ENCODE measurements at regions not wholly inside any gene's neighbourhood (a gene's known extent, or its start where the extent isn't known, plus 50 kb on each side); places are given as distances from the start of the nearest gene placed in this dataset.
A peak's percentile ranks its signal among the peaks of the same experiment; 100 is the strongest.

DNA sequence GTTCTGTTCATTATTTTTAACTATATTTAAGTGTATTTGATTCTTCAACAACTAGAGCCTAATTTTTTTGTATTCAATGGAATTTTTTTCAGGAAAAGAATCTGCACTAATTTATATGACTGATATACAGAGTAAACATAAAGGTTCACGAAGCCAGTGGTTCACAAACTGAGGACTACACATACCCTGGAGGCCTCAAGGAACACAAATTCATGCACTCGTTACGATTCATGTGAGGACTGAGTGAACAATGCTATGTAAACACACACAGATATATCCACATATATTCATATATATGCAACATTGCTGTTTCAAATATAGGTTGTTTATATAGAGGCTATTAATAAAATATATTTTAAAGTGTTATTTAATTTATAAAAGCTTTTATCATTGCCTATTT, 137.8 kb downstream of the PHLDA1 start:
- Histone ChIP-seq H3K4me3 (no peak overlapping the region), H3K27ac (no peak overlapping the region), H3K36me3 (no peaks in the 10 kb centered on the region), H3K27me3 (no peaks in the 10 kb centered on the region), H3K9me3 (no peaks in the 10 kb centered on the region), H3K4me1 (no peaks in the 10 kb centered on the region)
- ATAC-seq (no peak), DNase-seq (no peak)
- intact Hi-C loops (cut with DNase I) = no loop called here
- TF ChIP-seq, protein P1, sequence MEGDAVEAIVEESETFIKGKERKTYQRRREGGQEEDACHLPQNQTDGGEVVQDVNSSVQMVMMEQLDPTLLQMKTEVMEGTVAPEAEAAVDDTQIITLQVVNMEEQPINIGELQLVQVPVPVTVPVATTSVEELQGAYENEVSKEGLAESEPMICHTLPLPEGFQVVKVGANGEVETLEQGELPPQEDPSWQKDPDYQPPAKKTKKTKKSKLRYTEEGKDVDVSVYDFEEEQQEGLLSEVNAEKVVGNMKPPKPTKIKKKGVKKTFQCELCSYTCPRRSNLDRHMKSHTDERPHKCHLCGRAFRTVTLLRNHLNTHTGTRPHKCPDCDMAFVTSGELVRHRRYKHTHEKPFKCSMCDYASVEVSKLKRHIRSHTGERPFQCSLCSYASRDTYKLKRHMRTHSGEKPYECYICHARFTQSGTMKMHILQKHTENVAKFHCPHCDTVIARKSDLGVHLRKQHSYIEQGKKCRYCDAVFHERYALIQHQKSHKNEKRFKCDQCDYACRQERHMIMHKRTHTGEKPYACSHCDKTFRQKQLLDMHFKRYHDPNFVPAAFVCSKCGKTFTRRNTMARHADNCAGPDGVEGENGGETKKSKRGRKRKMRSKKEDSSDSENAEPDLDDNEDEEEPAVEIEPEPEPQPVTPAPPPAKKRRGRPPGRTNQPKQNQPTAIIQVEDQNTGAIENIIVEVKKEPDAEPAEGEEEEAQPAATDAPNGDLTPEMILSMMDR (IDR thresholded peaks at IDR 0.05) = no peak

DNA sequence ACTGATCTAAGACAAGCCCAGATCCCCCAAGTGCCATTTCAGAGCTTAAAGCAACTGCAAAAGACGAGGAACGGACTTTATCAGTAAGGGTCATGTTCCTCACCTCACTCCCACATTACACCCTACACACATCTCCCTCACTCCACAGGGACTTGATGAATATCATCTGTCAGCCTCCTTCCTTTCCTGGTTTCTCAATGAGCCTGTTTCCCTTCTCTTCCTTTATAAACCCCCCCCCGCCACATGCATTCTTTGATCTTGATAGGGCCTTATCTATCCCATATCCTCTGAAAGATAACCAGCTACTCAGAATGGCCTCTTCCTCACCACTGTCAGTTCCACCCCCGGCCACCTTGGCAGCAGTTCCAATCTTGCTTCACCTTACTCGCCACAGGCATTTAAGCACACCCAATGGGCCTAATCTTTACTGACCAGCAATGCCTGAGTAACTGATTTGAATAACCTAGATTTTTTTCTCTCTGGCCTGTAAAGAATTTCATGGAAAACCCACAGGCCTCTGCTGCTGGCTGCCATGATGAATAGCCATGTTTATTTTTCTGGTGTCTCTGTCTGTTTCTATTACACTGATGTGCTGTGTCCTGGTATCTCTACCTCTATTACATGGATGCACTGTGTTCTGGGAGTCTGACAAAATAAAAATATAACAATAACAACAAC, 138.7 kb downstream of the PHLDA1 start:
- ATAC-seq (no peak), DNase-seq (no peak)
- Histone ChIP-seq H3K27me3 (no peaks in the 10 kb centered on the region), H3K9me3 (no peaks in the 10 kb centered on the region), H3K36me3 (no peaks in the 10 kb centered on the region), H3K4me3 (no peak overlapping the region), H3K4me1 (no peaks in the 10 kb centered on the region), H3K27ac (no peak overlapping the region)
- intact Hi-C loops (cut with DNase I) = no loop called here
- TF ChIP-seq, protein P1 (IDR thresholded peaks at IDR 0.05) = no peak

DNA sequence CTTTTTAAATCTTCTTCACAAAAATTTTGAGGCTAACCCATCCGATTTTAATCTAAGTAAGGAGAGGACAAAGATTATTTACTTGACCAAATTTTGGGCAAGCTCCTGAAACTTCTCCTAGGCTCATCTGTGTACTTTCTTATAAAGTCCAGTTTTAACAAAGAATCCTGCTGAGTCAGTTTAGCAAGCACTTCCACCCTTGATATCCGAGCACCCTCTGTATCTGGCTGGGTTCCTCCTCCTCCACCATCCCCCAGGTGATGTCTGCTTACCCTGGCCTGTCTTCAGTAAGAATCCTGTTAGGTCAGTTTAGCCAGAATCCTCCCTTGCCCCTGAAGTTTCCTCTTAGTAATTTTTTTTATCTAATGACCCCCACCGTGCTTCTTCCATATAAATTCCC, 140.5 kb downstream of the PHLDA1 start:
- Histone ChIP-seq H3K36me3 (no peaks in the 10 kb centered on the region), H3K27ac (no peak overlapping the region), H3K4me1 (no peaks in the 10 kb centered on the region), H3K27me3 (no peaks in the 10 kb centered on the region), H3K9me3 (no peaks in the 10 kb centered on the region), H3K4me3 (no peak overlapping the region)
- no peak for DNase-seq
- TF ChIP-seq, protein P1 (IDR thresholded peaks at IDR 0.05) = no peak
- intact Hi-C loops (cut with DNase I) = no loop called here
- ATAC-seq = no peak

DNA sequence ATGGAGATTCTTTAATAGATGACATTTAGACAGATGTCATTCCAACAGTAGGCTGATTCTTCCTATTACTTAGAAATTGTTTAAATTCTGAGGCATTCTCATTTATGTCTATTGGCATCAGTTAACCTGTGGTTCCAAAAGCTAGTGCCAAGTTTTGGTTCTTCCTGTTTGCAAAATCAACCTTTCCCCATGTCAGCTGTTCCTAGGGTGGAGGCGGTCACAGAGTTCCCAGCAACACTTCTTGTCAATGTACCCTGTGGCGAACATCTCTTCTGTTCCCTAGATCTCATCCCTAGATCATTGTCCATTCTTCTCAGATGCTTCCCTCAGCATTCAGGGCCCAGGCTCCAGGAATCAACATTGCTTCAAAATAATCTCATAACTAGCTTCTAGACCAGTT, 140.9 kb downstream of the PHLDA1 start:
- no peaks in the 10 kb centered on the region for H3K27me3 ChIP-seq
- no peaks in the 10 kb centered on the region for H3K9me3 ChIP-seq
- no peaks in the 10 kb centered on the region for H3K36me3 ChIP-seq
- ATAC-seq (peak; percentile 38), DNase-seq (no peak)
- no peak overlapping the region for H3K27ac ChIP-seq
- no peak overlapping the region for H3K4me3 ChIP-seq
- H3K4me1 ChIP-seq = no peaks in the 10 kb centered on the region
- intact Hi-C loops (cut with DNase I) = no loop called here
- TF ChIP-seq, protein P1 (IDR thresholded peaks at IDR 0.05) = no peak

DNA sequence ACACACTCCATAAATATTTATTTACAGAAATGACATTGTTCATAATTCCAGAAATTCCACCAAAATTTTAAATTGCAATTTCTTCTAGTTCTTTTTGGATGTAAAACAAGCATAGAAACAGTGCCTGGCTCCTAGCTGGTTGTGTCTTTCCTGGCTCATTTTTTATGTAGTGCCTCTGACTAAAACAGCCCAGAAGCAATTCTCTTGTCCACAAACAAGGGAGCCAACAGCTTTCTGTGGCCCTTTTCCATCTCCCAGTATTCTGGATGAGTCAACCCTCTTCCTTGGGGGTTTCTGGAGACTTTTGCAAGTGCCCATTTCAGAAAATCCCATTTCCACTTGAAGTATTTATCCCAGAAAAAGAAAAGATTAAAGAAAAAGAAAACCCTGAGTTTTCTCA, 141.4 kb downstream of the PHLDA1 start:
- no peaks in the 10 kb centered on the region for H3K9me3 ChIP-seq
- no peaks in the 10 kb centered on the region for H3K27me3 ChIP-seq
- no peaks in the 10 kb centered on the region for H3K36me3 ChIP-seq
- no peak for ATAC-seq
- TF ChIP-seq, protein P1 (IDR thresholded peaks at IDR 0.05) = no peak
- no peaks in the 10 kb centered on the region for H3K4me1 ChIP-seq
- intact Hi-C loops (cut with DNase I) = no loop called here
- no peak for DNase-seq
- H3K27ac ChIP-seq = no peak overlapping the region
- H3K4me3 ChIP-seq = no peak overlapping the region
